ENCODE measurements at regions not wholly inside any gene's neighbourhood (a gene's known extent, or its start where the extent isn't known, plus 50 kb on each side); places are given as distances from the start of the nearest gene placed in this dataset.

- no peaks in the 10 kb centered on the region for H4K20me1 ChIP-seq (ENCODE audit: insufficient read depth)
- no peak overlapping the region for H3K4me2 ChIP-seq
- H3K4me1 ChIP-seq (replicated peaks; ENCODE audit: insufficient read depth) = no peaks in the 10 kb centered on the region
- BruUV-seq (replicated peaks) = no TSS peak
- intact Hi-C loops (cut with micrococcal nuclease; ENCODE audit: unreplicated experiment) = no loop called here
- no peak overlapping the region for H2AFZ ChIP-seq
- DNase-seq = no peak
- H3F3A ChIP-seq (ENCODE audit: insufficient read depth, low read depth) = no peaks in the 10 kb centered on the region
- POLR2A ChIA-PET (ENCODE audit: unreplicated experiment) = no interaction called here
- H3K9me2 ChIP-seq (ENCODE audit: insufficient read depth) = no peaks in the 10 kb centered on the region
- H3K9me3 ChIP-seq (ENCODE audit: insufficient read depth, low read depth) = no peaks in the 10 kb centered on the region
- H3K79me2 ChIP-seq (ENCODE audit: low read depth) = no peaks in the 10 kb centered on the region
- CTCF ChIA-PET = interaction anchor here (0.6 kb wide), 1 partner anchor 63 kb away, joined by 5 read pairs; no protein-coding TSS in a partner anchor
- no peaks in the 10 kb centered on the region for H3K36me3 ChIP-seq (ENCODE audit: low read depth)
- TF ChIP-seq CTCF (conservative IDR thresholded peaks at IDR 0.05) (no peak), EZH2 (IDR thresholded peaks at IDR 0.05; ENCODE audit: low read depth) (no peak)
- H3K4me3 ChIP-seq = no peak overlapping the region
- no peak overlapping the region for H3K27ac ChIP-seq
- H3K27me3 ChIP-seq (ENCODE audit: insufficient read depth, low read depth) = no peaks in the 10 kb centered on the region
These were observed 96.3 kb upstream of the SLC6A6 start for GRCh38 chr3:14306142-14306541.

- H3K9me3 ChIP-seq (ENCODE audit: insufficient read depth, low read depth) = no peaks in the 10 kb centered on the region
- ChIA-PET CTCF (no interaction called here), POLR2A (ENCODE audit: unreplicated experiment) (no interaction called here)
- no peak overlapping the region for H2AFZ ChIP-seq
- H3K9me2 ChIP-seq (ENCODE audit: insufficient read depth) = no peaks in the 10 kb centered on the region
- no peak overlapping the region for H3K27ac ChIP-seq
- intact Hi-C loops (cut with micrococcal nuclease; ENCODE audit: unreplicated experiment) = no loop called here
- H3K36me3 ChIP-seq (ENCODE audit: low read depth) = no peaks in the 10 kb centered on the region
- no peak for DNase-seq
- H3K4me3 ChIP-seq = no peak overlapping the region
- H3K4me2 ChIP-seq = no peak overlapping the region
- no TSS peak for BruUV-seq (replicated peaks)
- H3F3A ChIP-seq (ENCODE audit: insufficient read depth, low read depth) = no peaks in the 10 kb centered on the region
- no peaks in the 10 kb centered on the region for H3K79me2 ChIP-seq (ENCODE audit: low read depth)
- no peaks in the 10 kb centered on the region for H3K4me1 ChIP-seq (replicated peaks; ENCODE audit: insufficient read depth)
- TF ChIP-seq CTCF (conservative IDR thresholded peaks at IDR 0.05) (no peak), EZH2 (IDR thresholded peaks at IDR 0.05; ENCODE audit: low read depth) (no peak)
- no peaks in the 10 kb centered on the region for H4K20me1 ChIP-seq (ENCODE audit: insufficient read depth)
- H3K27me3 ChIP-seq (ENCODE audit: insufficient read depth, low read depth) = no peaks in the 10 kb centered on the region
These were observed 94.6 kb upstream of the SLC6A6 start for GRCh38 chr3:14307656-14308302.

GRCh38 chr3:14311729-14312128, 90.7 kb upstream of the SLC6A6 start:
- ChIA-PET POLR2A (ENCODE audit: unreplicated experiment) (no interaction called here), CTCF (no interaction called here)
- Histone ChIP-seq H3K27me3 (ENCODE audit: insufficient read depth, low read depth) (no peaks in the 10 kb centered on the region), H3K27ac (no peak overlapping the region), H3K9me3 (ENCODE audit: insufficient read depth, low read depth) (no peaks in the 10 kb centered on the region), H3K79me2 (ENCODE audit: low read depth) (no peaks in the 10 kb centered on the region), H3K4me1 (replicated peaks; ENCODE audit: insufficient read depth) (peaks cover 4% of the 10 kb centered on the region), H3F3A (ENCODE audit: insufficient read depth, low read depth) (peaks cover 2% of the 10 kb centered on the region; the same call in 1 of the 2 replicates), H3K9me2 (ENCODE audit: insufficient read depth) (no peaks in the 10 kb centered on the region), H4K20me1 (ENCODE audit: insufficient read depth) (no peaks in the 10 kb centered on the region), H2AFZ (no peak overlapping the region), H3K4me2 (no peak overlapping the region), H3K36me3 (ENCODE audit: low read depth) (no peaks in the 10 kb centered on the region), H3K4me3 (no peak overlapping the region)
- intact Hi-C loops (cut with micrococcal nuclease; ENCODE audit: unreplicated experiment) = no loop called here
- no TSS peak for BruUV-seq (replicated peaks)
- DNase-seq = no peak
- TF ChIP-seq EZH2 (IDR thresholded peaks at IDR 0.05; ENCODE audit: low read depth) (no peak), CTCF (conservative IDR thresholded peaks at IDR 0.05) (no peak)
